LNCaP clone FGC (cell line): ENCODE measurements at regions not wholly inside any gene's neighbourhood (a gene's known extent, or its start where the extent isn't known, plus 50 kb on each side); places are given as distances from the start of the nearest gene placed in this dataset.
A peak's percentile ranks its signal among the peaks of the same experiment; 100 is the strongest.
"Not testable (repeated sequence)": the region's sequence is repeated elsewhere in the genome, so short reads cannot be mapped to it uniquely, and the experiment has no call there.

Experiments used
- DNase-seq: peaks from one replicate; pipeline ENCODE4 v3.0.0-alpha.2; 2011; ENCODE audit warnings: low read depth
- H3K4me3 ChIP-seq: 2 replicates; pipeline ENCODE4 v1.5.1; 2011; ENCODE audit warnings: mild to moderate bottlenecking, low read depth, low read length, control low read depth
- TF ChIP-seq, protein P1 (sequence below): IDR thresholded peaks from 2 replicates; pipeline ENCODE4 v1.5.1; 2012; ENCODE audit warnings: mild to moderate bottlenecking; ENCODE audit not compliant: control insufficient read depth, insufficient read depth; ENCODE audit errors: extremely low read depth

DNA sequence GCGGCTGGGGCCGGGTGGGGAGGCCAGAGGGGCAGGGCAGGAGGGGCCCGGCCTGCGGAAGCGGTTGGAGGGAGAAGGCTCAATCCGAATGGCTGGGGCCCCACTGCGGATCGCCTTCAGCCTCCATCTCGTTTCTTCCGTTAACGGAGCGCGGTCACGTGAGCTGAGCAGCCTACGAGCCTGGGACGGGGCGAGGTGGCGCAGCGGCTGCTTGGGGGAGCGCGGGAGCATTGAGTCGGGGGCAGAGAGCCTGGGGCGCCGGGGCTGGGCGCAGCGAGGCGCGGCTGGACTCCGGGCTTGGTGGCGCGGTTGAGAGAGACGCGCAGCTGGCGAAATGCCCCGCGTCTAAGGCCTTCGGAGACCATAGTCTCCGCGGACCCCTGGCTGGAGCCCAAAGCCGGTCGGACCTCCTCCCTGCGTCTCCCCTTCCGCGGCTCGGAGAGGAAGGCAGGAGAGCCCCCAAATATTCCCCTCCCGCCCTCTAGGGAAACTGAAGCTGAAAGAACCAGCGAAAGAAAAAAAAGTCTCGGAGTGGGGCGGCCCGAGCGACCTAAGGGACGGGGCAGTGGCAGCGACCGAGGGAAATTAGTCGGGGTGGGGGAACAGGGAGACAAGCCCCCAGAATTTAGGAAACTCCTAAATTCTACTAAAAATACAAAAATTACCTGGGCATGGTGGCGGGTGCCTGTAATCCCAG, 94.7 kb upstream of the PLEKHM1 start:
- TF ChIP-seq, protein P1, sequence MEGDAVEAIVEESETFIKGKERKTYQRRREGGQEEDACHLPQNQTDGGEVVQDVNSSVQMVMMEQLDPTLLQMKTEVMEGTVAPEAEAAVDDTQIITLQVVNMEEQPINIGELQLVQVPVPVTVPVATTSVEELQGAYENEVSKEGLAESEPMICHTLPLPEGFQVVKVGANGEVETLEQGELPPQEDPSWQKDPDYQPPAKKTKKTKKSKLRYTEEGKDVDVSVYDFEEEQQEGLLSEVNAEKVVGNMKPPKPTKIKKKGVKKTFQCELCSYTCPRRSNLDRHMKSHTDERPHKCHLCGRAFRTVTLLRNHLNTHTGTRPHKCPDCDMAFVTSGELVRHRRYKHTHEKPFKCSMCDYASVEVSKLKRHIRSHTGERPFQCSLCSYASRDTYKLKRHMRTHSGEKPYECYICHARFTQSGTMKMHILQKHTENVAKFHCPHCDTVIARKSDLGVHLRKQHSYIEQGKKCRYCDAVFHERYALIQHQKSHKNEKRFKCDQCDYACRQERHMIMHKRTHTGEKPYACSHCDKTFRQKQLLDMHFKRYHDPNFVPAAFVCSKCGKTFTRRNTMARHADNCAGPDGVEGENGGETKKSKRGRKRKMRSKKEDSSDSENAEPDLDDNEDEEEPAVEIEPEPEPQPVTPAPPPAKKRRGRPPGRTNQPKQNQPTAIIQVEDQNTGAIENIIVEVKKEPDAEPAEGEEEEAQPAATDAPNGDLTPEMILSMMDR, result peak; percentile 42
- H3K4me3 ChIP-seq, result peak overlapping the region; percentile 80
- DNase-seq, result peak; percentile 42

DNA sequence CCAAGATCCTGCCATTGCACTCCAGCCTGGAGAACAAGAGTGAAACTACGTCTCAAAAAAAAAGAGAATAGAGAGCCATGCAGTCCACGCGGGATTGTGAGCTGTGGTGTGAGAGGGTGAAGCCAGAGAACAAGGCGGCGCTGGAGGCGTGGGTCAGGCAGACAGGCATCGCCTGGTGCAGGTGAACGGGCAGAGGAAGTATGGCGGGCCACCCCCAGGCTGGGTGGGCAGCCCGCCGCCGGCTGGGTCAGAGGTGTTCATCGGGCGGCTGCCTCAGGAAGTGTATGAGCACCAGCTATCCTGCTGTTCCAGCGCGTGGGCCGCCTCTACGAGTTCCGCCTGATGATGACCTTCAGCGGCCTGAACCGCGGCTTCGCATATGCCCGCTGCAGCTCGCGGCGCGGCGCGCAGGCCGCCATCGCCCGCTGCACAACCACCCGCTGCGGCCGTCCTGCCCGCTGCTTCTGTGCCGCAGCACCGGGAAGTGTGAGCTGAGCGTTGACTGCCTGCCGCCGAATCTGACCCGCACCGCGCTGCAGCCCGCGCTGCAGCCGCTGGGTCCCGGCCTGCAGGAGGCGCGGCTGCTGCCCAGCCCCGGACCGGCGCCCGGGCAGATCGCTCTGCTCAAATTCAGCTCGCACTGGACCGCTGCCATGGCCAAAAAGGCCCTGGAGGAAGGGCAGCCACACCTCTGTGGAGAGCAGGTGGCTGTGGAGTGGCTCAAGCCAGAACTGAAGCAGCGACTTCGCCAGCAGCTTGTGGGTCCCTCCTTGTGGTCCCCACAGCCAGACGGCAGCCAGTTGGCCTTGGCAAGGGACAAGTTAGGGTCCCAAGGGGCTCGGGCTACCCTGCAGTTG, 95.5 kb upstream of the PLEKHM1 start:
- TF ChIP-seq, protein P1, result peak; percentile 27; the same call in 1 of the 2 replicates
- not testable (repeated sequence) for DNase-seq
- H3K4me3 ChIP-seq, result peak overlapping the region; percentile 80

DNA sequence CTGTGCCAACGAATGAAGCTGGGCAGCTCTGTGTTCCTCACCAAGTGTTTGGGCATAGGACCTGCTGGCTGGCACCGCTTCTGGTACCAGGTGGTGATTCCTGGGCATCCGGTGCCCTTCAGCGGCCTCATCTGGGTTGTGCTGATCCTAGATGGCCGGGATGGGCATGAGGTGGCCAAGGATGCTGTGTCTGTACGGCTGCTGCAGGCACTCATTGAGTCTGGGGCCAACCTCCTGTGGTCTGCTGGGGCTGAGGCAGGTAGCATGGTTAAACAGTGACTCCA, 96.1 kb upstream of the PLEKHM1 start:
- not testable (repeated sequence) for H3K4me3 ChIP-seq, DNase-seq

DNA sequence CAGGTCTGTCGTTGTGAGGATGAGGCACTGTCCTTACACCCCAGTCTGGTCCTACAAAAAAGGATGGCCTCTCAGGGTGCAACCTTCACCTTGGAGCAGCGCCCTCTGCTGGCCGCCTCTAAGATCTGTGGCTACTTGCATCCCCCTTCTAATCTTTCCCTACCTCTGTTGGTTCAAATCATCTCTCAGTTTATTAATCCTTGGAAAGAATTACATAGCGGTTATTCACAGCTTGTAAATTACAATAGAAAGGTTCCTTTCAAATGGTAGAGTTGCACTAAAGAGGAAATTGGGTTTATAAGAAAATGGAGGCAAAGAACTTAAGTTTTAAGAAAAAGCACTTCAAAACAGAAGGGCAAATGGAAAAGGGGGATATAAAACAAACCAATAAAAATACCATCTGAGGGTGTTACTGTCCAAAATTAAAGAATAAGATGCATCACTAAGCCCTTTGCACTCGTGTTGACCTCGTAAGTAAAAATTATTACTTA, 102.0 kb upstream of the PLEKHM1 start:
- H3K4me3 ChIP-seq, DNase-seq: not testable (repeated sequence)
- TF ChIP-seq, protein P1, result peak; percentile 48

DNA sequence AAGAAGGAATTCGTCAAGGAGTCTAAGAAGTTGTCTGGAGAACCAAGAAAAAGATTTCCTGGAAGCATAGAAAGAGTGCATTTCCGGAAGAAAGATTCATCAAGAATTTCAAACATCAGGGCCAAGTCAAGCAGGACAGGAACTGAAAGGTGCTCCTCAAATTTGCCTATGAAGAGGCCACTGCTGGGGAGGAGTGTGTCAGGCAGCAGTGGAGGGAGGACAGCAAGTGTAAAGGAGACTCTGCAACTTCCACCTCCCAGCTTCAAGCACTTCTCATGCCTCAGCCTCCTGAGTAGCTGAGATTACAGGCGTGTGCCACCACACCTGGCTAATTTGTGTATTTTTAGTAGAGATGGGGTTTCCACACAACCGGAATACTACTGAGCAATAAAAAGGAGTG, 105.8 kb upstream of the PLEKHM1 start:
- DNase-seq, H3K4me3 ChIP-seq: not testable (repeated sequence)

DNA sequence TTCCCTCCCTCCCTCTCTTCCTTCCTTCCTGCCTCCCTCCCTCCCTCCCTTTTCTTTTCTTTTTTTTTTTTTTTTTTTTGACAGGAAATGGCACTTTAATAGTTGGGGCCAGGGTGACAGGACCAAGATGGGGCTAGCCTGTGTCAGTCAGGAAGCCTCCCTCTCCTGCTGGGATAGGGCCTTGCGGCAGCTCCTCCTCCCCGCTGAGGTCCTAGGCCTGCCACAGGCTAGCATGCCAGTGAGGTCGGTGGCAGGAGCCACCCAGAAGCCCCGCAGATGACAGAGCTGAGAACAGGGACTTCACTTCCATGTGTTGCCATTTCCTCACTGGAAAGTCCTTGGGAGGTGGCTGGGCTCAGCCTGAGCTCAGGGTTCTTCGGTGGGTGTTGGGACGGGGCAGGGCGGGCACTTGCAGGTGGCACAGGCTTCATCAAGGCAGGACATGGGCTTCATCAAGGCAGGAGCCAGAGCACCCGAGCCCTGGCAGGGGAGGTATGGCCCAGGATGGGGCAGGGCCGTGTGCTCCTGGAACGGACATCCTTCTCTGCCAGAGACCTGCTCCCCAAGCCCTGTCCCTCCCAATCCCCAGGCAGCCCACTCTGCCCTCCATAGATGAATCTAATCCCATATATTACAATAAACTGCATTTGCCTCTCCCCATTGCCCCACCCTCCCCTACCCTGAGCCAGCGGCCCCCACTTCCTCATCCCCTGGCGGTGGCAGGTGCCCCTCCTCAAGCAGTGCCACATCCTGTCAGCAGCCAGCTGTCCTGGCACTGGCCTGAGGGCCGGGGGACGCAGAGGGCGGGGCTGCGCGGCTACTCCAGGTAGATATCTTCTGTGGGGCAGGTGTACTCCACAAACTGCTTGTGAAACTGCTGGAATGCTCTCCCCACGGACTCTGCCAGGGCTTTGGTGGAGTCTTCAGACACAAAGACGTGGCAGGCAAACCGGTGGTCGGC, 109.8 kb upstream of the PLEKHM1 start:
- not testable (repeated sequence) for DNase-seq, H3K4me3 ChIP-seq

DNA sequence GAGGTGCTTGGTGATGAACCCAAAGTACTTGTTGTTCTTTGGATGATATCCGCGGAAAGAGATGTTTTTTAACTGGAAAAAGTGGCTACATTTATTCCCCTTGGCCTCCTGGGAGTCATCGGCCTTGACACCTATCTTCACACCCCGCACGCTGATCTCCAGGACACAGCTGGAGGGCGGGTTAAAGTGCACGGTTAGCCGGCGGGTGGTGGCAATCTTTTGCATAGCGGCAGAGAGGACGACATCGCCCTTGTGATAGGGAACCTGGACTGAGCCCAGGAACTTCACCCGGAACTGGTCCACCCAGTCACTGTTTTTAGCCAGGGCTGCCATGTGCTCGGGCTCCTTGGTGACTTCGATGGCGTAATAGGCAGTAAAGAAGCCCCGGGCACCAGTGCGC, 110.5 kb upstream of the PLEKHM1 start:
- H3K4me3 ChIP-seq, DNase-seq: not testable (repeated sequence)

DNA sequence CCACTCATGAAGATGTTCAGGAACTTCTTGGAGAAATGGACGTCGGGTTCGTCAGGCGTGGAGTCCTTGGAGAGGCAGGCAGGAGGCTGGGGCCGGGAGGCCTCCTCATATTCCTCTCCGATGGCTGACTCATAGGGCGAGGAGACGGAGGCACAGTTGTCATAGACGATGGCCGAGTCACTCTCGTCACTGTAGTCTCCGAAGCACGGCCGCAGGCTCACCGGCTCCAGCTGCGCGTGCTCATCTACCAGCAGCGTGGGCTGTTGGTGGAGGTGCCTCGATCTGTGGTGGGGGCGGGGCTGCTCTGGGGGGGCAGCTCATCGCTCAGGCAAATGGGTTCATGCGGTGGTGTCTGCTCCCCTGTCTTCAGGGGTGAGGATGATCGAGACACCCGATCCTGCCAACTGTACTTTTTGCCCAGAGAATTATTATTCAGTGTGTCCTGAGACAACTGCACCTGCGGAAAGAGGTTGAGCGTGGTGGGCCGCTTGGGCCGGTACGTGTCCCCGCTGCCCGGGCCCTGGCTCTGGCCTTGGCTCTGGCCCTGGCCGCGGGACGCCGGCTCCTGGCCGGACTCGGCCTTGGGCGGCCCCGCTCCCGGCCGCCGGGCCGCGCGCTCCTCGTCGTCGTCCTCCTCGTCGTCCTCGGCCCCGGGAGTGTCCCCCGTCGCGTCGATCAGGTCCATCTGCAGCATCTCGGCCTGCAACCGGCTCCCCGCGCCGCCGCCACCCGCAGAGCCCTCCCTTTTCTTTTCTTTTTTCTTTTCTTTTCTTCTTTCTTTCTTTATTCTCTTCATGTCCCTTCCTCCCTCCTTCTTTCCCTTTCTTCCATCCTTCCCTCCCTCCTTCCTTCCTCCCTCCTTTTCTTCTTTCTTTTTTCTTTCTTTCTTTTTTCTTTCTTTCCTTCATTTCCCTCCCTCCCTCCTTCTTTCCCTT, 111.4 kb upstream of the PLEKHM1 start:
- DNase-seq, H3K4me3 ChIP-seq: not testable (repeated sequence)

DNA sequence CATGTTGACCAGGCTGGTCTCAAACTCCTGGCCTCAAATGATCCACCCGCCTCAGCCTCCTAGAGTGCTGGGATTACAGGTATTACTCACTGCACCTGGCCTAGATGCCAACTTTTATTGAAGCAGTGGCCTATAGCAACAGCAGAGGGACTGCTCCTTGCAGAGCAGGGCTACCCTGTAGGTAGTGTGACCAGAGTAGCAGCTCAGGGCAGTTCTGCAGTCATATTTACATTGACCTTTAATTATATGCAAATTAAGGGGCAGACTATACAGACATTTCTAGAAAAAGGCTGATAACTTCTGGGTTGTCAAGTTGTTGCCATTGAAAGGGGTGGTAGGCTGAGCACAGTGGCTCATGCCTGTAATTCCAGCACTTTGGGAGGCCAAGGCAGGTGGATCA, 115.2 kb upstream of the PLEKHM1 start:
- DNase-seq, H3K4me3 ChIP-seq: not testable (repeated sequence)

DNA sequence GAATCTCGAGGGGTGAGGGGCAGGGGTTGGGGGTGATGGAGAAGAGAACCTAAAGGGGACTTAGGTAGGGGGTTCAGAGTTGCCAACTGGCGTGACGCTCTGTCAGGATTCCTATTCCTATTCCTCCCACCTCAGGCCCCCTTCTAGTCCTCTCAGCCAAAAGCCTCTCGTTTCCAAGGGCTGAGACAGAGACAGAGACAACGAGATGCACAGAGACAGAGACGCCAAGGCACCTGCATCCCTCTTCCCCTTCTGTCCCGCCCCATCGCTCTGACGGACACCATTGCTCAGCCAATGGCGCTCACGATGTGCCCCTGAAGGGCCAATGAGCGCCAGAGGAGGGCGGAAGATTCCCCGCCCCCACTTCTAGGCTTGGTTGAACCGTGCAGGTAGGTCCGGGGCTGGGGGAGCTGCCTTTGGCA, 129.5 kb upstream of the PLEKHM1 start:
- not testable (repeated sequence) for DNase-seq
- H3K4me3 ChIP-seq, result peak overlapping the region; percentile 36

DNA sequence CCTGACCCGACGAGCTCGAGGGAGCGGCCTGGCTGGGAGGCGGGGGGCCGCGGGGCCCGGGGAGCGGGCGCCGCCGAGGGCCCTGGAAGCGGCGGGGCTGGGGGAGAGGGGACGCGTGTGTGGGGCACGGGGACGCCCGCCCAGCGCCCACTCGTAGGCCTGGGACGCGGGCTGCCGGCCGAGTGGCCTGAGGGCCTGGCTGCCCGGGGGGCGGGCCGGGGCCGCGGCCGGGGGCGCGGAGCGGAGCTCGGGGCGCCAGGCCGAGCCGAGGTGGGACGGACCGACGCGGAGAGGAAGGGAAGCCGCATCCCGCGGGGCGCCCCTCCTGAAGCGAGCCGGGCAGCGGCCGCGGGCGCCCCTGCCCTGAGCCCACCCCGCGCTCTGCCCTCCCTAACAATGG, 129.9 kb upstream of the PLEKHM1 start:
- DNase-seq, result not testable (repeated sequence)

DNA sequence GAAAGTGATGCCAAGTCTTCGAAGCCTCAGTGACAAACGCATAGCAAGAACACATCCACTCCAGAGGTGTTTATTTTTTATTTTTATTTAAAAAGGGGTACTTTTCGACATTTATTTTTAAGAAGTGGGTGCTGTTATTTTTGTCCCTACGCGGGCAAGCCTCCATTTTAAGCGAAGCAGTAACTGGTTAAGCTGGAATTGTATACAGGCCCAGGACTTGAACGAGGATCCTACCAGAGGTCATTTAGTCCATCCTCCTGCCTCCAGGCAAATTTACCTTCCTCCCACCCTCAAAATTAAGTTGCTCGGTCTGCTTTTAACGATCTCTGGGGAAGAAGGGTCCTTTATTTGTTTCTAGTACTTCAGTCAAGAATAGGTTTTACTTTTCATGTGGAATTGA, 130.6 kb upstream of the PLEKHM1 start:
- not testable (repeated sequence) for DNase-seq
- peak overlapping the region; percentile 49 for H3K4me3 ChIP-seq

More for the DNA sequence above, 129.9 kb upstream of the PLEKHM1 start:
- H3K4me3 ChIP-seq, result peak overlapping the region; percentile 49

DNA sequence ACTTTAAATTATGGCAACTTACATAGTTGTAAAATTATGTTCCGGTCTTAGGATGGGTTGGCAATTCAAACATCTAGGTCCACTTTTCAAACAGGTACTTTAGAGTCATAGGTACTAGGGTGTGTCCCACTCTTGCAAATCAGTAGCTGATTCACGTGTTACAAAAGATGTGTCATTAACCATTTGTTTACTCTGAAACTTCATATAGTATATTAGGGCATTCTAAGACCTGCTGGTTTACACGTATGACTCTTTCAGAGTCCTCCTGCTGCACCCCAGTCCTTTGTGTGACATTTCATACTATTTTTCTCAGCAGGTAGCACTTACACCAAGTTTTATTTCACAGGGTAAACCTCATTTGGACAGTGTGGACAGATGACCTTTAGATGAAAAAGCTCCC, 131.8 kb upstream of the PLEKHM1 start:
- not testable (repeated sequence) for H3K4me3 ChIP-seq

More for the DNA sequence above, 131.8 kb upstream of the PLEKHM1 start:
- DNase-seq, result not testable (repeated sequence)
